ENCODE measurements at regions not wholly inside any gene's neighbourhood (a gene's known extent, or its start where the extent isn't known, plus 50 kb on each side); places are given as distances from the start of the nearest gene placed in this dataset.

DNA sequence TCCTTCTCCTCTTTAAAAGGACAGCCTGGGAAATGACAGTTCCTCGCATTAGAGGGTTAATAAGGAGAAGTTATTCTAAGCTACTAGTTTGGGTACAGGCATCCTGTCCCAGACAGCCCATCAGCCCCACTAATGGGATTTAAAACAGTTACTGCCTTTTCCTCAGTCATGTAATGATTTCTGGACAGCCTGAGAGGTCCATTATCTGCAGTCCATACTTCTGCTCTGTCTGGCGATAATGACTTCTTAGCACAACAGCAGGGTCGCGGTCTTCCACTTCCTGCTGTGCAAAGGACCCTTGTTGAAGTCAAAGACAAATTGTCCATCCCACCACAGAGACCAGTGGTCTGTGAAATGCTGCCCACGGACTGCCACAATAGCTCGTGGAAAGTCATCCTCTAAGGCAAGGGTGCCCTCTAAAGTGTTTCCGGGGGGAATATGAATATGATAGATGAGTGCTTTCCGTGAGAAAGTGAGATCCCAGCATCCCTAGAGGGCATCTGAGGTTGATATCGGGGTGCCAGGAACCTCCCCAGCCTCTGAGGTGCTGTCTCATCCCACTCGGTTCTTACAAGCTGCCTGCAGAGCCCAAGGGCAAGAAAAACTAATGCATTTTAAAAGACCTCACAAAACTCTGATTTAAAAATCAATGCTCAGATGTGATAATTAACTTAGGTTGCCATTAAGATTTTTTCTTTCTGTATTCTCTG, 100.7 kb downstream of the SHOX2 start:
- H3K4me2 ChIP-seq (ENCODE audit: low read length), result no peak overlapping the region
- no peaks in the 10 kb centered on the region for H4K20me1 ChIP-seq (ENCODE audit: insufficient read depth, low read length)
- no peaks in the 10 kb centered on the region for H3K27me3 ChIP-seq (ENCODE audit: insufficient read depth, low read length)
- H3K9me3 ChIP-seq (ENCODE audit: low read length), result peaks cover 4% of the 10 kb centered on the region
- no peak overlapping the region for H3K4me3 ChIP-seq (ENCODE audit: low read depth, low read length, poor library complexity, severe bottlenecking)
- H3F3A ChIP-seq (ENCODE audit: insufficient read depth, low read length), result no peaks in the 10 kb centered on the region
- H3K9me2 ChIP-seq (ENCODE audit: low read depth, low read length), result no peaks in the 10 kb centered on the region
- TF ChIP-seq CTCF (IDR thresholded peaks at IDR 0.05; ENCODE audit: low read length) (no peak), EZH2 (IDR thresholded peaks at IDR 0.05; ENCODE audit: borderline replicate concordance, low read length) (no peak)
- no peak overlapping the region for H3K9ac ChIP-seq (ENCODE audit: low read length)
- no peaks in the 10 kb centered on the region for H3K36me3 ChIP-seq (ENCODE audit: insufficient read depth, low read length)
- no peaks in the 10 kb centered on the region for H3K4me1 ChIP-seq (ENCODE audit: insufficient read depth, low read length, severe bottlenecking)
- H3K79me2 ChIP-seq (ENCODE audit: insufficient read depth, low read length), result no peaks in the 10 kb centered on the region
- no peak overlapping the region for H2AFZ ChIP-seq (ENCODE audit: low read length)
- H3K27ac ChIP-seq (ENCODE audit: low read depth, low read length, poor library complexity, severe bottlenecking), result no peak overlapping the region

DNA sequence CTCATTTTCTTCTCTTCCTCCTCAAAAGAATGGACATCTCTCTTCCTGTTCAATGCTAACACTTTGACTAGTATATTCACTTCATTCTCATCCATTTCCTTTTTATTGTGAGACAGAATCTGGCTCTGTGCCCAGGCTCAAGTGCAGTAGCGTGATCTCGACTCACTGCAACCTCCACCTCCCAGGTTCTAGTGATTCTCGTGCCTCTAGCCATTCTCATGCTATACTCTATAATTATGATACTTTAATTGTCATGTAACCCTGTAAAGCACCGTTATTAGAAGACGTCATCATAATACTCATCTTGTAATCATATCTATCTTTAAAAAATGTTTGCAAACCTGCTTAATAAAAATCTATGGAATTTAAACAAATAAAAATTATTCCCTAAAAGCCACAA, 107.0 kb downstream of the SHOX2 start:
- H3K4me1 ChIP-seq (ENCODE audit: insufficient read depth, low read length, severe bottlenecking), result no peaks in the 10 kb centered on the region
- H3F3A ChIP-seq (ENCODE audit: insufficient read depth, low read length), result no peaks in the 10 kb centered on the region; the same call in 1 of the 2 replicates
- no peak overlapping the region for H3K9ac ChIP-seq (ENCODE audit: low read length)
- no peaks in the 10 kb centered on the region for H3K79me2 ChIP-seq (ENCODE audit: insufficient read depth, low read length)
- no peaks in the 10 kb centered on the region for H3K9me2 ChIP-seq (ENCODE audit: low read depth, low read length)
- no peak overlapping the region for H3K27ac ChIP-seq (ENCODE audit: low read depth, low read length, poor library complexity, severe bottlenecking)
- no peak overlapping the region for H2AFZ ChIP-seq (ENCODE audit: low read length)
- no peaks in the 10 kb centered on the region for H3K9me3 ChIP-seq (ENCODE audit: low read length)
- no peaks in the 10 kb centered on the region for H3K27me3 ChIP-seq (ENCODE audit: insufficient read depth, low read length)
- no peaks in the 10 kb centered on the region for H3K36me3 ChIP-seq (ENCODE audit: insufficient read depth, low read length)
- H3K4me3 ChIP-seq (ENCODE audit: low read depth, low read length, poor library complexity, severe bottlenecking), result no peak overlapping the region
- TF ChIP-seq EZH2 (IDR thresholded peaks at IDR 0.05; ENCODE audit: borderline replicate concordance, low read length), result no peak
- no peak for TF ChIP-seq CTCF (IDR thresholded peaks at IDR 0.05; ENCODE audit: low read length)
- no peak overlapping the region for H3K4me2 ChIP-seq (ENCODE audit: low read length)
- no peaks in the 10 kb centered on the region for H4K20me1 ChIP-seq (ENCODE audit: insufficient read depth, low read length)

DNA sequence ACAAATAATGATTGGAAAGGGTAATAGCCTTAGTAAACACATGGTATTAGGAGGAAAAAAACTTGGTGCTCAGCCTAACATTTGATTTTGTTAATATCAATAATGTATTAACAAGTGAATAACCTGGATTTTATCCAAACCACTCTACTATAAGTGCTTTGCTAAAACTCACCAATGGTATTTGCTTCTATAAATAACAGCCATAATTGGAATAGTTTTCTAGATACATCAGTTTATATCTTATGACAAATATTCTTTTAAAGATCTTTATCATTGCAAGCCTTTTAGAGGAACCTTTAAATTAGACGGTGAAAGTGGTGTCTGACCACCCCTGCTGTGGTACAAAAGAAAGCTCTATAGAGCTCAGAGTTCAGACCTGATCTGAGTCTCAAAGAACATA, 123.9 kb downstream of the SHOX2 start:
- no peak overlapping the region for H3K4me2 ChIP-seq (ENCODE audit: low read length)
- no peak overlapping the region for H3K27ac ChIP-seq (ENCODE audit: low read depth, low read length, poor library complexity, severe bottlenecking)
- no peaks in the 10 kb centered on the region for H3K36me3 ChIP-seq (ENCODE audit: insufficient read depth, low read length)
- H3K9ac ChIP-seq (ENCODE audit: low read length), result no peak overlapping the region
- no peak for TF ChIP-seq EZH2 (IDR thresholded peaks at IDR 0.05; ENCODE audit: borderline replicate concordance, low read length)
- TF ChIP-seq CTCF (IDR thresholded peaks at IDR 0.05; ENCODE audit: low read length), result no peak
- H3K4me3 ChIP-seq (ENCODE audit: low read depth, low read length, poor library complexity, severe bottlenecking), result no peak overlapping the region
- no peaks in the 10 kb centered on the region for H3K4me1 ChIP-seq (ENCODE audit: insufficient read depth, low read length, severe bottlenecking)
- no peaks in the 10 kb centered on the region for H4K20me1 ChIP-seq (ENCODE audit: insufficient read depth, low read length)
- H3K9me2 ChIP-seq (ENCODE audit: low read depth, low read length), result no peaks in the 10 kb centered on the region
- H3K79me2 ChIP-seq (ENCODE audit: insufficient read depth, low read length), result no peaks in the 10 kb centered on the region
- no peaks in the 10 kb centered on the region for H3K27me3 ChIP-seq (ENCODE audit: insufficient read depth, low read length)
- no peaks in the 10 kb centered on the region for H3K9me3 ChIP-seq (ENCODE audit: low read length)
- no peaks in the 10 kb centered on the region for H3F3A ChIP-seq (ENCODE audit: insufficient read depth, low read length)
- no peak overlapping the region for H2AFZ ChIP-seq (ENCODE audit: low read length)
